PC-9 (cell line): ENCODE measurements at regions not wholly inside any gene's neighbourhood (a gene's known extent, or its start where the extent isn't known, plus 50 kb on each side); places are given as distances from the start of the nearest gene placed in this dataset.

ENCODE experiments used
- BruUV-seq: library from RNA; stranded (reverse); fragments of 400-500 nt; replicated peaks from 2 replicates; lab custom pipeline; 2021; lab: Mats Ljungman, UMichigan
- CTCF ChIA-PET: fragments of 300-600 bp; sonication (Branson Sonifier 250); formaldehyde crosslinking; loops from one replicate; lab custom pipeline; 2022; ENCODE audit warnings: antibody characterized with exemption; lab: Charles Lee
- POLR2A ChIA-PET: fragments of 300-600 bp; sonication (Branson Sonifier 250); formaldehyde crosslinking; loops from one replicate; lab custom pipeline; 2022; ENCODE audit warnings: antibody characterized with exemption; ENCODE audit not compliant: unreplicated experiment; lab: Charles Lee
- DNase-seq, 2 experiments: peaks; one replicate each; pipeline versions ENCODE4 v3.0.0 to v3.0.0-alpha.2; 2015 to 2022; ENCODE audit warnings: mixed read lengths in 1 of 2
- H2AFZ ChIP-seq: fragments of 200-600 bp; sonication (generic); 2 replicates; pipeline ENCODE4 v1.8.1; 2017; ENCODE audit warnings: antibody characterized with exemption
- H3F3A ChIP-seq: fragments of 200-600 bp; sonication (generic); 2 replicates; pipeline ENCODE4 v1.8.1; 2017; ENCODE audit warnings: antibody characterized with exemption, mild to moderate bottlenecking, low read depth; ENCODE audit not compliant: insufficient read depth
- H3K27ac ChIP-seq: fragments of 200-600 bp; sonication (generic); 2 replicates; pipeline ENCODE4 v1.6.1; 2016; ENCODE audit warnings: mixed run types
- H3K27me3 ChIP-seq: fragments of 200-600 bp; sonication (generic); 2 replicates; pipeline ENCODE4 v1.6.1; 2016; ENCODE audit warnings: low read depth, mixed run types; ENCODE audit not compliant: insufficient read depth
- H3K36me3 ChIP-seq: fragments of 200-600 bp; sonication (generic); 2 replicates; pipeline ENCODE4 v1.6.1; 2016; ENCODE audit warnings: low read depth, mixed run types
- H3K4me1 ChIP-seq: fragments of 200-600 bp; sonication (generic); replicated peaks from 2 replicates; pipeline ENCODE4 v1.6.1; 2016; ENCODE audit warnings: mixed run types; ENCODE audit not compliant: insufficient read depth
- H3K4me2 ChIP-seq: fragments of 200-600 bp; sonication (generic); 2 replicates; pipeline ENCODE4 v1.6.1; 2017; ENCODE audit warnings: mixed run types
- H3K4me3 ChIP-seq: fragments of 200-600 bp; sonication (generic); 2 replicates; pipeline ENCODE4 v1.6.1; 2016; ENCODE audit warnings: mixed run types
- H3K79me2 ChIP-seq: fragments of 200-600 bp; sonication (generic); 2 replicates; pipeline ENCODE4 v1.6.1; 2017; ENCODE audit warnings: low read depth, mixed run types
- H3K9me2 ChIP-seq: fragments of 200-600 bp; sonication (generic); 2 replicates; pipeline ENCODE4 v1.8.1; 2017; ENCODE audit warnings: mild to moderate bottlenecking; ENCODE audit not compliant: insufficient read depth
- H3K9me3 ChIP-seq: fragments of 200-600 bp; sonication (generic); 2 replicates; pipeline ENCODE4 v1.8.1; 2016; ENCODE audit warnings: low read depth; ENCODE audit not compliant: insufficient read depth
- H4K20me1 ChIP-seq: fragments of 200-600 bp; sonication (generic); 2 replicates; pipeline ENCODE4 v1.8.1; 2017; ENCODE audit not compliant: insufficient read depth
- EZH2 ChIP-seq: fragments of 200-600 bp; sonication (generic); IDR thresholded peaks from 2 replicates; pipeline ENCODE4 v1.8.0; 2017; ENCODE audit warnings: antibody characterized with exemption, low read depth
- intact Hi-C: fragments of 100-400 bp; cut with micrococcal nuclease; formaldehyde crosslinking; loops from one replicate; pipeline ENCODE4 v1.10.0; 2022; ENCODE audit not compliant: unreplicated experiment
- TF ChIP-seq, protein P1 (sequence below): fragments of 200-600 bp; sonication (generic); conservative IDR thresholded peaks from 2 replicates; pipeline ENCODE4 v1.6.1; 2017; ENCODE audit warnings: mixed run types, antibody characterized with exemption, mild to moderate bottlenecking, moderate library complexity

DNA sequence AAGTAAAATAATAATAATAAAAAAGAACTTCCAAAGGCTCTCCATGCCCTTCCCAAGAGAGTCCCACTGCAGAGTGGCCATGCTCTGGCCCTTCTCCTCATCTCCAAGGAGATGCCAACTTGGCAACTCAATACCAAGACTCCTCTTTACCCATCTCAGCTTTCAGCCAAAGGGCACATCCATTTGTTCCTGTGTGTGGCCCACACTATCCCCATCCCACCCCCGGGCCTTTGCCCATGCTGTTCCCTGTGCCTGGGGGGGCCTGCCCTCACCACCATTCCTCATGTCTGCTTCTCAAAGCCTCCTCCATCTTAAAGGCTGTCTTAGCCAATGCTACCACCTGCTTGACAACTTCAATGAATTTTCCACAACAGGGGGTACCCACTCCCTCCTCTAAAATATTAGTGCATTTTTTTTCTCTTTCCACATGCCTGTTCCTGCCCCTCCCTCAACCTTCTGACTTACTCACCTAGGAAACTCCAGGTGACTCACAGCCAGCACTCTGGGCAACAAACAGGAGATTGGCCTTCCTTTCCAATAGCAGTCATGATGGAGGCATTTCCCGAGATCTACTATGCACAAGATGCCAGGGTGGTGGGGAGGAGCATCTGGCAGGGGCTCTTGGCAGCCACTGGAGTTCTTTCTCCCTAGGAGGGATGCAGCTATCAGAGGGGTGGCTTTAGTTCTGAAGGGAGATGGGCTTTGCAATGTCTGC is 109.4 kb upstream of the SMAD3 start:
- intact Hi-C loops: no loop called here

DNA sequence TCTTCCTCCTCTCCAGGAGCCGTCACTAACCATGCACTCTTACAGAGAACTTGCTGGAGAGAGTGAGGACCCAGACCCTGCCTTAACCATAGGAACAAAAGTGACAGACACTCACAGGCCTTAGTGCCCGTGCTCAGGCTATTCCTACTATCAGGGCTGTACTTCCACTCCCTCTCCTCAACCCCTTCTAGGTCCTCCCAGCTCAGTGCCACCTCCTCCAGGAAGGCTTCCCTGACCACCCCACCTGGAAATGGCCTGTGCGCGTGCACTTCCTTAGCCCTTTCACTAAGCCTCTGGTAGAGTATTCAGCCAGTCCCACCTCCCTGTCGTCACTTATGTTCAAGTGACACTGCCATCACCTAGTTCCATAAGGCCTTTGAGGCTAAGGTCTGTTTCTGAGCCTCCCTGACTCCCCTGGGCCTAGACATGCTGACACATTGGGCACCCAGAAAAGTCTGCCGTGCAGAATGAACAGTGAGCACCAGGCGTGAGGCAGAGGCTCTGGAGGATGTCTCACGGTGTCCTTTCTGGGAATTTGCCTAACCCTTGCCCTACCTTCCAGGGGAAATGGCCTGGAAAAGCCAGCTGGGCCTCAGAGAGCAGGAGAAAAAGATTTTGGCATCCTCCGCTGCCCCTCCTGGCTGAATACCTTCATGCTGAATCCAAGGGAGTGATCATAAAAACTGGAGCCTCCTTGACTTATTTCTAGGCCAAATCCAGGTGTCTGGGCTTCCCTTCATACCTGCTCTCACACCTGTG is 108.6 kb upstream of the SMAD3 start:
- Histone ChIP-seq H3K9me2 (no peaks in the 10 kb centered on the region), H3F3A (peaks cover 11% of the 10 kb centered on the region; the same call in 1 of the 2 replicates), H3K27me3 (no peaks in the 10 kb centered on the region), H3K4me2 (peak overlapping the region; percentile 10), H3K4me1 (peaks cover 23% of the 10 kb centered on the region), H3K9me3 (no peaks in the 10 kb centered on the region), H3K27ac (peak overlapping the region; percentile 62), H3K79me2 (no peaks in the 10 kb centered on the region), H4K20me1 (no peaks in the 10 kb centered on the region), H3K4me3 (no peak overlapping the region), H3K36me3 (no peaks in the 10 kb centered on the region), H2AFZ (no peak overlapping the region)
- peak in 1 of 2 experiments; percentile 57 for DNase-seq
- CTCF ChIA-PET: no interaction called here
- intact Hi-C loops: no loop called here
- no TSS peak for BruUV-seq
- TF ChIP-seq EZH2: no peak
- TF ChIP-seq, protein P1, sequence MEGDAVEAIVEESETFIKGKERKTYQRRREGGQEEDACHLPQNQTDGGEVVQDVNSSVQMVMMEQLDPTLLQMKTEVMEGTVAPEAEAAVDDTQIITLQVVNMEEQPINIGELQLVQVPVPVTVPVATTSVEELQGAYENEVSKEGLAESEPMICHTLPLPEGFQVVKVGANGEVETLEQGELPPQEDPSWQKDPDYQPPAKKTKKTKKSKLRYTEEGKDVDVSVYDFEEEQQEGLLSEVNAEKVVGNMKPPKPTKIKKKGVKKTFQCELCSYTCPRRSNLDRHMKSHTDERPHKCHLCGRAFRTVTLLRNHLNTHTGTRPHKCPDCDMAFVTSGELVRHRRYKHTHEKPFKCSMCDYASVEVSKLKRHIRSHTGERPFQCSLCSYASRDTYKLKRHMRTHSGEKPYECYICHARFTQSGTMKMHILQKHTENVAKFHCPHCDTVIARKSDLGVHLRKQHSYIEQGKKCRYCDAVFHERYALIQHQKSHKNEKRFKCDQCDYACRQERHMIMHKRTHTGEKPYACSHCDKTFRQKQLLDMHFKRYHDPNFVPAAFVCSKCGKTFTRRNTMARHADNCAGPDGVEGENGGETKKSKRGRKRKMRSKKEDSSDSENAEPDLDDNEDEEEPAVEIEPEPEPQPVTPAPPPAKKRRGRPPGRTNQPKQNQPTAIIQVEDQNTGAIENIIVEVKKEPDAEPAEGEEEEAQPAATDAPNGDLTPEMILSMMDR: no peak
- POLR2A ChIA-PET: interaction anchor here (0.6 kb wide), 1 partner anchor 73 kb away, joined by 4 read pairs; no protein-coding TSS in a partner anchor

More for the DNA sequence above, 109.4 kb upstream of the SMAD3 start:
- Histone ChIP-seq H3K9me3 (no peaks in the 10 kb centered on the region), H3F3A (peaks cover 11% of the 10 kb centered on the region; the same call in 1 of the 2 replicates), H3K27me3 (no peaks in the 10 kb centered on the region), H2AFZ (no peak overlapping the region), H3K9me2 (no peaks in the 10 kb centered on the region), H3K79me2 (no peaks in the 10 kb centered on the region), H4K20me1 (no peaks in the 10 kb centered on the region), H3K4me1 (peaks cover 23% of the 10 kb centered on the region), H3K4me3 (no peak overlapping the region), H3K36me3 (no peaks in the 10 kb centered on the region), H3K4me2 (peak overlapping the region; percentile 23), H3K27ac (peak overlapping the region; percentile 62)
- no TSS peak for BruUV-seq
- TF ChIP-seq EZH2: no peak
- TF ChIP-seq, protein P1: no peak
- DNase-seq: peak; percentile 75 to 89
- POLR2A ChIA-PET: no interaction called here
- CTCF ChIA-PET: no interaction called here

GRCh38 chr15:66957431-66957720 is 108.0 kb upstream of the SMAD3 start:
- CTCF ChIA-PET: interaction anchor here (0.7 kb wide), 1 partner anchor 1724 kb away, joined by 4 read pairs; no protein-coding TSS in a partner anchor
- Histone ChIP-seq H3K27me3 (no peaks in the 10 kb centered on the region), H3K27ac (peak overlapping the region; percentile 62; the same call in 1 of the 2 replicates), H3K9me3 (no peaks in the 10 kb centered on the region), H3K4me2 (peak overlapping the region; percentile 10; the same call in 1 of the 2 replicates), H3K4me3 (no peak overlapping the region), H3K9me2 (no peaks in the 10 kb centered on the region), H2AFZ (no peak overlapping the region), H3F3A (peaks cover 11% of the 10 kb centered on the region; the same call in 1 of the 2 replicates), H3K4me1 (peaks cover 23% of the 10 kb centered on the region), H3K79me2 (no peaks in the 10 kb centered on the region), H4K20me1 (no peaks in the 10 kb centered on the region), H3K36me3 (no peaks in the 10 kb centered on the region)
- intact Hi-C loops: no loop called here
- POLR2A ChIA-PET: interaction anchor here (0.6 kb wide), 1 partner anchor 74 kb away, joined by 4 read pairs; no protein-coding TSS in a partner anchor
- no peak for TF ChIP-seq EZH2
- TF ChIP-seq, protein P1: no peak
- DNase-seq: no peak
- no TSS peak for BruUV-seq
